ENCODE measurements at regions not wholly inside any gene's neighbourhood (a gene's known extent, or its start where the extent isn't known, plus 50 kb on each side); places are given as distances from the start of the nearest gene placed in this dataset.

- no peak for TF ChIP-seq CTCF (IDR thresholded peaks at IDR 0.05)
- no peak for TF ChIP-seq POLR2A (IDR thresholded peaks at IDR 0.05)
These were observed 545.2 kb upstream of the ACO1 start for GRCh38 chr9:31839273-31839672.

All from right lobe of liver (tissue), 4 donors.